ENCODE measurements at regions not wholly inside any gene's neighbourhood (a gene's known extent, or its start where the extent isn't known, plus 50 kb on each side); places are given as distances from the start of the nearest gene placed in this dataset.

- Mint-ChIP-seq H3K9me3 (no peaks in the 10 kb centered on the region), H3K27me3 (peaks cover 0 to 8% (median 4%) of the 10 kb centered on the region in 3 donors), H3K4me3 (no peak overlapping the region), H3K27ac (no peak overlapping the region), H3K4me1 (no peaks in the 10 kb centered on the region), H3K36me3 (no peaks in the 10 kb centered on the region)
- no peak for ATAC-seq (ENCODE audit: low read depth in 2 of 2)
- no peak for DNase-seq
Measured at GRCh38 chr6:166726201-166726600, 99.2 kb upstream of the RPS6KA2 start.

DNA sequence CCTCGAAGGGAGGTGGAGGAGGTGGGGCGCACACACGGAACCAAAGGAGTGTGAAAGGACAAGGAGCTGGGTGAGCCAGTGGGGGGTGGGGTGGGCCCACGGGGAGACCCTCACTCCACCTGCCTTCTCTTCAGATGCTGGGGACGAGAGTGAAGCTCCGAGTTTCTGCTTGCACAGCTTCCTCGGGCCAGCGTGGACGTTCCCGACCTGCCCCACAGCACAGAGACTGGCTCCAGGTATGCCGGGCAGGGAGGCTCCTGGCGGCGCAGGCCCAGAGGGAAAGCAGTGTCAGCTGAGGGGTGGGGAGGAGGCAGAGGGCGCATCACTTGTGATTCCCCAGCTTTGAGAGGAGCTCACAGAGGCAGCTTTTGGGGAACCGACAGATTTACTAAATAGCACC lies 98.5 kb upstream of the RPS6KA2 start:
- Mint-ChIP-seq H3K27me3 (peaks cover 0 to 8% (median 6%) of the 10 kb centered on the region in 3 donors), H3K9me3 (no peaks in the 10 kb centered on the region), H3K4me3 (no peak overlapping the region), H3K27ac (no peak overlapping the region), H3K4me1 (no peaks in the 10 kb centered on the region), H3K36me3 (no peaks in the 10 kb centered on the region)
- no peak for ATAC-seq (ENCODE audit: low read depth in 2 of 2)
- DNase-seq = no peak

- Mint-ChIP-seq H3K27me3 (peaks cover 0 to 8% (median 8%) of the 10 kb centered on the region in 3 donors), H3K4me3 (no peak overlapping the region), H3K27ac (no peak overlapping the region), H3K36me3 (no peaks in the 10 kb centered on the region), H3K9me3 (no peaks in the 10 kb centered on the region), H3K4me1 (no peaks in the 10 kb centered on the region)
- DNase-seq = no peak
- no peak for ATAC-seq (ENCODE audit: low read depth in 2 of 2)
Measured at GRCh38 chr6:166724576-166724975, 97.5 kb upstream of the RPS6KA2 start.

DNA sequence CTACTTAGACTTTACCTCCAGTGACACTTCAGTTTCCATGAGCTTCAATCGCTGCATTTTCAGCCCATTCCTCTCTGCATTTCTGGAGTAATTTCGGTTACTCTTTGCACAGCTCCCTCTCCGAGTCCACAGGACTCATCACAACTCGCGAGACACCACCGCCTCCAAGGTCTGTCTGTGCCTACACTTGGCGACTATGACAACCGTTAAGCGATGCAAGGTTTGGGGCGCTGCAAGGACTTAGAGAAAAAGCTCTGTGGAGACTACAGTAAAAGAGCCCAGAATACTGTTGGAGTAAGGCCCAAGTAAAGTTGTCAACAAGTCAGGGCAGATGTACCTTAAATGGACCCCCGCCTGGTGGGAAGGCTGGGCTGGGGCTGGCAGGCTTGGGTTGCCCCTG lies 95.7 kb upstream of the RPS6KA2 start:
- Mint-ChIP-seq H3K36me3 (no peaks in the 10 kb centered on the region), H3K27ac (no peak overlapping the region), H3K4me3 (no peak overlapping the region), H3K27me3 (peaks cover 0 to 8% (median 8%) of the 10 kb centered on the region in 3 donors), H3K9me3 (no peaks in the 10 kb centered on the region), H3K4me1 (no peaks in the 10 kb centered on the region)
- DNase-seq (no peak), ATAC-seq (ENCODE audit: low read depth in 2 of 2) (no peak)

GRCh38 chr6:166721576-166721975 lies 94.5 kb upstream of the RPS6KA2 start:
- ATAC-seq (ENCODE audit: low read depth in 2 of 2) = no peak
- peaks cover 8 to 16% (median 11%) of the 10 kb centered on the region in 3 donors for H3K27me3 Mint-ChIP-seq

GRCh38 chr6:166720856-166721255 lies 93.8 kb upstream of the RPS6KA2 start:
- DNase-seq = no peak
- H3K4me1 Mint-ChIP-seq = no peaks in the 10 kb centered on the region
- peaks cover 8 to 17% (median 13%) of the 10 kb centered on the region in 3 donors for H3K27me3 Mint-ChIP-seq
- H3K27ac Mint-ChIP-seq = no peak overlapping the region
- no peak for ATAC-seq (ENCODE audit: low read depth in 2 of 2)
- H3K4me3 Mint-ChIP-seq = no peak overlapping the region
- H3K36me3 Mint-ChIP-seq = no peaks in the 10 kb centered on the region
- H3K9me3 Mint-ChIP-seq = no peaks in the 10 kb centered on the region

More at GRCh38 chr6:166721576-166721975, 94.5 kb upstream of the RPS6KA2 start:
- Mint-ChIP-seq H3K27ac (peak overlapping the region in 1 of 6 donors; percentile 44), H3K4me1 (no peaks in the 10 kb centered on the region), H3K9me3 (no peaks in the 10 kb centered on the region), H3K4me3 (no peak overlapping the region), H3K36me3 (no peaks in the 10 kb centered on the region)
- DNase-seq = no peak

DNA sequence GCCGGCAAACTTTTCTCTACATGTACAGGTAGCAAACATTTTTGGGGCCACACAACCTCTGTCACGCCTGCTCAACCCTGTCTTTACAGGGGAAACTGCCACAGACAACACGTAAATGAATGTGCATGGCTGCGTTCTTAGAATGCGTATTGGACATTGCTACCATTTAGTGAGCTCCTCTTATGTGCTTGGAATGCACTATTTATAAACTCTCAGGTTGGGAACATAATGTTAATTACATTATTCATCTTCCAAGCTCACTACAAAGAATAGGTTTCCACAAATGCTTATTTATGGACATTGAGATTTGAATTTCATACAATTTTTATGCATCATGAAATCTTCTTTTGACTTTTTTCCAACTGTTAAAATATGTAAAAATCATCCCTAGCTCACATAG lies 92.0 kb upstream of the RPS6KA2 start:
- Mint-ChIP-seq H3K4me3 (no peak overlapping the region), H3K4me1 (no peaks in the 10 kb centered on the region), H3K36me3 (no peaks in the 10 kb centered on the region), H3K9me3 (no peaks in the 10 kb centered on the region), H3K27me3 (peaks cover 5 to 17% (median 13%) of the 10 kb centered on the region in 3 donors), H3K27ac (no peak overlapping the region)
- DNase-seq = no peak
- ATAC-seq (ENCODE audit: low read depth in 2 of 2) = no peak

GRCh38 chr6:166718516-166718915 lies 91.5 kb upstream of the RPS6KA2 start:
- peaks cover 5 to 14% (median 13%) of the 10 kb centered on the region in 3 donors for H3K27me3 Mint-ChIP-seq
- no peaks in the 10 kb centered on the region for H3K4me1 Mint-ChIP-seq
- H3K36me3 Mint-ChIP-seq = peaks cover 0 to under 1% of the 10 kb centered on the region in 2 donors
- no peak overlapping the region for H3K4me3 Mint-ChIP-seq
- ATAC-seq (ENCODE audit: low read depth in 2 of 2) = no peak
- DNase-seq = no peak
- H3K9me3 Mint-ChIP-seq = no peaks in the 10 kb centered on the region
- no peak overlapping the region for H3K27ac Mint-ChIP-seq

DNA sequence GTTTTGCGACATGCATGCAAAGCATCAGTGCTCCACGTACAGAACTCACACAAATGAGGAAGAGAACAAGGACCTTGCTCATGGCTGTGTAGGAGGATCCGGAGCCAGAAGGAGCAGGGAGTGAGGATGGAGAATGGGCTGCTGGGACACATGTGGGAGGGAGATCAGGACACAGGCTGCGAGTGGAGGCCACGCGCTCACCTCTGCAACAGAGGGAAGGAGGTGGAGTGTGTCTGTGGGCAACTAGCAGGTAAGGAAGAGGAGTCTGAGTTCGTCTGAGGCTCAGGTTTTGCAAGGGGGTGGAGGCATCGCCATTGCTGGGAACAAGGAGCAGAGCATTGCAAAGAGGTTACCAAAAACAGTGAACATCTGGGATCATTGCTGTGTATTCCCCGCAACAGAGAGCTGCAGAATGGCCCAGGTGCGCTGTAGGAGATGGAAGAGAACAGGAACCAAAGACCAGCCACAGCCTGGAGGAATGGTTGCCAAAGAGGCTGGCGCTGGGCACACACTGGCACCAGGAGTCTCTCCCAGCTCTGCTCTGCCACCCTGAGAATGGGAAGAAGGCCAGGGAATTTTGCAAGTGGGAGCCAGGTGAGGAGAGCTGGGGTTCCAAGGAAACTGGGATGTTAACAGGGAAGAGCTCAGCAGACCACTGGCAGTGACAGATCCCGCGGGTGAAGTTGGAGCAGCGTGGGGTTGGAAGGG lies 90.0 kb upstream of the RPS6KA2 start:
- Mint-ChIP-seq H3K9me3 (peaks cover 0 to 10% (median 4%) of the 10 kb centered on the region in 7 donors), H3K4me3 (no peak overlapping the region), H3K27me3 (peaks cover 5 to 13% (median 9%) of the 10 kb centered on the region in 3 donors), H3K36me3 (peaks cover 0 to 9% of the 10 kb centered on the region in 2 donors), H3K27ac (no peak overlapping the region), H3K4me1 (no peaks in the 10 kb centered on the region)
- no peak for DNase-seq
- no peak for ATAC-seq (ENCODE audit: low read depth in 2 of 2)

DNA sequence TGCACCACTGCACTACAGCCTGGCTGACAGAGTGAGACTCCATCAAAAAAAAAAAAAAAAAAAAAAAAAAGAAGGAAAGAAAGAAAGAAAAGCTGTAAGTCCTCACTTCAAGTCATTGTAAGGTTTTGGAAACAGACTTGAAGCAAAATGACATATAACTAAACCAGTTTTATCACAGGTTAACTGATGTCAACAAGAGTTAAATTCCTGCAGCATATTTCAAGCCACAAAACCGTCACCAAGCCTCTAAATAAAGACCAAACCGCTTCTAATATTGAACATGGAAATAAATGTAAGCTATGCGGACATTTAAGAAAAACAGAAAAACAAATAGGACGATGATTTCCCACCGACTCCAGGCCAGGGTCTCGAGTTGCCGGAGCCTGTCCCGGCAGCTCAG lies 88.9 kb upstream of the RPS6KA2 start:
- Mint-ChIP-seq H3K4me3 (no peak overlapping the region), H3K36me3 (peaks cover 6 to 20% of the 10 kb centered on the region in 2 donors), H3K9me3 (peaks cover 6 to 21% (median 13%) of the 10 kb centered on the region in 7 donors), H3K27me3 (peaks cover 5 to 15% (median 13%) of the 10 kb centered on the region in 3 donors), H3K4me1 (no peaks in the 10 kb centered on the region), H3K27ac (no peak overlapping the region)
- ATAC-seq (ENCODE audit: low read depth in 2 of 2) (no peak), DNase-seq (no peak)

DNA sequence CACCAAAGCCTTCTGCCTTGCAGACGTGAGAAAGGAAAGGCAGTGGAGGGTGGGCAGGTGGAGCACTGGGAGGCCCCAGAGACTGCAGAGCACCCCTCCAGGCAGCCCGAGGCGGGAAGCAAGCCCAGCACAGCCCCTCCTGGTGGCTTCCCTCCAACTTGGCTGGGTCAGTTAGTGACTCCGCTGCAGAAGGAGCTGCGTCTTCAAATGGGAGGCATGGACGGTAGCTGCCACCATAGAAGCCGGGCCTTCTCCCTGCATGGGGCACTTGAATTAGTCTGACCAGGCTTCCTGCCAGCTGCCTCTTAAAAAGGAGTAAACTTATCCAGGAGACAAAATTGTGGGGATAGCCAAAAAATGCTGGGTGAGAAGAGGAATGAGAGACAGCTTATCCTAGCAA lies 88.0 kb upstream of the RPS6KA2 start:
- H3K36me3 Mint-ChIP-seq = peaks cover 6 to 20% of the 10 kb centered on the region in 2 donors
- no peaks in the 10 kb centered on the region for H3K4me1 Mint-ChIP-seq
- peaks cover 4 to 15% (median 13%) of the 10 kb centered on the region in 3 donors for H3K27me3 Mint-ChIP-seq
- H3K27ac Mint-ChIP-seq = peak overlapping the region in 1 of 6 donors; percentile 53
- no peak overlapping the region for H3K4me3 Mint-ChIP-seq
- ATAC-seq (ENCODE audit: low read depth in 2 of 2) (no peak), DNase-seq (no peak)
- peaks cover 6 to 29% (median 15%) of the 10 kb centered on the region in 7 donors for H3K9me3 Mint-ChIP-seq

DNA sequence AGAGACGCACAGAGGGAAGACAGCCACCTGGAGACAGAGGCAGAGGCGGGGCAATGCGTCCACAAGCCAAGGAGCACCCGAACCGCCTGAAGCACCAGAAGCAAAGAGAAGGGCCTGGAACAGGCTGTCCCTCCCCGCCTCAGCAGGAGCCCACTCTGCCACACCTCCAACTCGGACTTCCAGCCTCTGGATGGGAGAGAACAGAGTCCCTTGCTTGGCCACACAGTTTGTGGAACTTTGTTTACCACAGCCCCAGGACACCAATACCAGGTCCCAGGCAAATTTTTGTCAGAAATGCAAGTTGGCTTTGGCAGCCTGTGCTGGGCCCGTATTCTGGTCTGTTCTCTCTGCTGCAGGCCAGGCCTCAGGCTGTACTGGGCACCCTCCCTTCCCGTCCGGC lies 87.5 kb upstream of the RPS6KA2 start:
- Mint-ChIP-seq H3K36me3 (peaks cover 6 to 20% of the 10 kb centered on the region in 2 donors), H3K27ac (peak overlapping the region in 1 of 6 donors; percentile 53), H3K9me3 (peaks cover 6 to 30% (median 15%) of the 10 kb centered on the region in 7 donors), H3K4me1 (no peaks in the 10 kb centered on the region), H3K4me3 (no peak overlapping the region), H3K27me3 (peaks cover 4 to 15% (median 13%) of the 10 kb centered on the region in 3 donors)
- no peak for ATAC-seq (ENCODE audit: low read depth in 2 of 2)
- no peak for DNase-seq

DNA sequence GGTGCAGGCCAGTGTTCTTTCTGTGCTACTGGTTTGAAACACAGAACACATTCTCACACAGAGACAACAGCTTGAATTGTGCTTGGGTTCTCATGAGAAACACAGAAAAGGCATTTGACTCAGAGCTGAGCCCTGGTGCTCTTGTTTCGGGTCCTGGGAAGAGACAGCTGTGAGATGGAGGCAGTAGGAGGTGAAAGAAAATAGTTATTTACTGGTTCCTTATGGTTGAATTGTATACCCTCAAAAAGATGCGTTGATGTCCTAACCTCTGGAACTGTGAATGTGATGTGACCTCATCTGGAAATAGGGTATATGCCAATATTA lies 87.1 kb upstream of the RPS6KA2 start:
- Mint-ChIP-seq H3K9me3 (peaks cover 6 to 30% (median 15%) of the 10 kb centered on the region in 7 donors), H3K27ac (peak overlapping the region in 1 of 6 donors; percentile 75), H3K4me3 (no peak overlapping the region), H3K4me1 (no peaks in the 10 kb centered on the region), H3K36me3 (peaks cover 6 to 20% of the 10 kb centered on the region in 2 donors), H3K27me3 (peaks cover 4 to 15% (median 13%) of the 10 kb centered on the region in 3 donors)
- DNase-seq (no peak), ATAC-seq (ENCODE audit: low read depth in 2 of 2) (no peak)

DNA sequence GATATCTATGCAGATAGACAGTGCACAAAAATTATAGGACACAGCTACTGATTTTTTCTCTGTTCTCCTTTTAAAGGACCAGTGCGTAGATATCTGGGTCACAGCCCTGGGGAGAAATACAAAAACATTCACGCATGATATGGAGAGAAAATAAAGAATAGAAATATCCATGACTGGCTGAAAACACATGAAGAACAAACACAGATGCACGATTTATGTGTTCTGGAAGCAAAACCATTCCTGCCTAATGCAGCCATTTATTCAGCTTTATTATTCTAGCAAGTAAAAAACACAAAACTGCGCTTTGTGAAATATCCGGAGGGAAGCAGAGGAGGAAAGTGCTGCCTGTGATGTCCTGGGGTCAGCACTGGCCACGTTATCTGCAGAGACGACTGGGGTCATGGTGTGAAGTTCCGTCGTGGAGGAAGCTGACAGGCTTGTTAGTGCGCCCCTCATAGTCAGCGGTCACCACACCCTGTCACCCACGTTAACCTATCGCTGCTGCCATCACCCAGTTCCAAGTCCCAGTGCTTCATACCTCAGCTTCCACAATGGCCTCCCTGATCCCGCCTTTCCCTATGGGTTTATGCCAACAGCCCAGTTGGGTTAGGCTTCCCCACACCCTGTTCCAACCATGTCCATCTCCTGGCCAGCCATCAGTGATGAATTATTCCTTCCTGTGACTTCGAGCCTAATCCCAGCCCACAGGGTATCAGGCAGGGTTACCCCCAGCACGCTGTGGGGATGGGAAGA lies 86.6 kb upstream of the RPS6KA2 start:
- no peaks in the 10 kb centered on the region for H3K4me1 Mint-ChIP-seq
- peaks cover 6 to 30% (median 15%) of the 10 kb centered on the region in 7 donors for H3K9me3 Mint-ChIP-seq
- ATAC-seq (ENCODE audit: low read depth in 2 of 2) = no peak
- peaks cover 4 to 15% (median 13%) of the 10 kb centered on the region in 3 donors for H3K27me3 Mint-ChIP-seq
- DNase-seq = no peak
- no peak overlapping the region for H3K4me3 Mint-ChIP-seq
- peak overlapping the region in 1 of 6 donors; percentile 75 for H3K27ac Mint-ChIP-seq
- peaks cover 6 to 20% of the 10 kb centered on the region in 2 donors for H3K36me3 Mint-ChIP-seq
